Sigmoid colon (tissue), 4 donors: ENCODE measurements at regions not wholly inside any gene's neighbourhood (a gene's known extent, or its start where the extent isn't known, plus 50 kb on each side); places are given as distances from the start of the nearest gene placed in this dataset.
"Not testable (repeated sequence)": the region's sequence is repeated elsewhere in the genome, so short reads cannot be mapped to it uniquely, and the experiment has no call there.

Experiments used
- POLR2AphosphoS5 ChIP-seq, 4 donors: sonication (generic); formaldehyde crosslinking; IDR thresholded peaks; one replicate each; pipeline ENCODE4 v1.6.1; 2017; ENCODE audit warnings: antibody characterized with exemption in 4 of 4
- TF ChIP-seq, protein P1 (sequence below), 4 experiments: fragments of 450-650 bp in 3 of 4; fragments of 200-600 bp in 1 of 4; IDR thresholded peaks; one replicate each; pipeline ENCODE4 v1.5.1; 2016 to 2019; ENCODE audit warnings: antibody characterized with exemption in 4 of 4, mild to moderate bottlenecking in 3 of 4, moderate library complexity in 2 of 4

DNA sequence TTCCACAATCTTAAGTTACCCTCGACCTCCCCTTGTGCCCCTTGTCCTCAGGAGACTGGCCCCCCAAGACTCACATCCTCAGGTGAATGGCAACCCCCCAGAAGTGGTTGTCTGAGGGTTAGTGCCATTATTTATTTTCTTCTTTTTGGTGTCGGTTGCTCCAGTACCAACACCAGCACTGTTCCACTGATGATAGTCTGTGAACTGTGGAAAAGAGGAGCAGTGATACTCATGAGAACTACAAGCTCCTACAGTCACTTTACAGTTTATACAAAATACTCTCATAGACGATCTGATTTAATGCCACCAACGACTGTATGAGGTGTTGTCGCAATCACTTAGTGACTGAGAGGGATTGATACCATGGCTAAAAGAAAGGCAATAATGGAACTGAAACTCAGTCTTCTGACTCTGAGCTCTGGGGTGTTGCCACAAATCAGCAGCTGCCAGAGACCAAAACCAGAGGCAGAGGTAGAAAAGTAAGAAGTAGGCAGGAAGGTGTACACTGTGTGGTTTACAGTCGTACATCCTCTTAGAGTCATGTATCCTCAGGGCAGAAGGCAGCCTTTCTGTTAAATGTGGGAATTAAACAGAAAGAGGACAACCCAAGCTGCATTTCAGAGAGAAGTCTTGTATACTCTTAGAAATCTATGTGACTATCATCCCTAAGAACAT is 90.8 kb upstream of the ADCY2 start:
- not testable (repeated sequence) for TF ChIP-seq POLR2AphosphoS5 (IDR thresholded peaks at IDR 0.05)
- TF ChIP-seq, protein P1, sequence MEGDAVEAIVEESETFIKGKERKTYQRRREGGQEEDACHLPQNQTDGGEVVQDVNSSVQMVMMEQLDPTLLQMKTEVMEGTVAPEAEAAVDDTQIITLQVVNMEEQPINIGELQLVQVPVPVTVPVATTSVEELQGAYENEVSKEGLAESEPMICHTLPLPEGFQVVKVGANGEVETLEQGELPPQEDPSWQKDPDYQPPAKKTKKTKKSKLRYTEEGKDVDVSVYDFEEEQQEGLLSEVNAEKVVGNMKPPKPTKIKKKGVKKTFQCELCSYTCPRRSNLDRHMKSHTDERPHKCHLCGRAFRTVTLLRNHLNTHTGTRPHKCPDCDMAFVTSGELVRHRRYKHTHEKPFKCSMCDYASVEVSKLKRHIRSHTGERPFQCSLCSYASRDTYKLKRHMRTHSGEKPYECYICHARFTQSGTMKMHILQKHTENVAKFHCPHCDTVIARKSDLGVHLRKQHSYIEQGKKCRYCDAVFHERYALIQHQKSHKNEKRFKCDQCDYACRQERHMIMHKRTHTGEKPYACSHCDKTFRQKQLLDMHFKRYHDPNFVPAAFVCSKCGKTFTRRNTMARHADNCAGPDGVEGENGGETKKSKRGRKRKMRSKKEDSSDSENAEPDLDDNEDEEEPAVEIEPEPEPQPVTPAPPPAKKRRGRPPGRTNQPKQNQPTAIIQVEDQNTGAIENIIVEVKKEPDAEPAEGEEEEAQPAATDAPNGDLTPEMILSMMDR (IDR thresholded peaks at IDR 0.05): not testable (repeated sequence)
